ENCODE measurements at regions not wholly inside any gene's neighbourhood (a gene's known extent, or its start where the extent isn't known, plus 50 kb on each side); places are given as distances from the start of the nearest gene placed in this dataset.
"Not testable (repeated sequence)": the region's sequence is repeated elsewhere in the genome, so short reads cannot be mapped to it uniquely, and the experiment has no call there.

- Mint-ChIP-seq H3K4me3 (ENCODE audit: unreplicated experiment) (no peak overlapping the region), H3K27ac (ENCODE audit: unreplicated experiment) (no peak overlapping the region), H3K27me3 (ENCODE audit: unreplicated experiment) (no peaks in the 10 kb centered on the region), H3K36me3 (ENCODE audit: low read depth, unreplicated experiment) (no peaks in the 10 kb centered on the region), H3K9me3 (ENCODE audit: unreplicated experiment) (no peaks in the 10 kb centered on the region), H3K4me1 (ENCODE audit: unreplicated experiment) (no peaks in the 10 kb centered on the region)
- DNase-seq (ENCODE audit: low spot score): no peak
- TF ChIP-seq CTCF (IDR thresholded peaks at IDR 0.05; ENCODE audit: unreplicated experiment): no peak
These were observed 209.2 kb upstream of the GATA6 start for GRCh38 chr18:21960189-21960588.

DNA sequence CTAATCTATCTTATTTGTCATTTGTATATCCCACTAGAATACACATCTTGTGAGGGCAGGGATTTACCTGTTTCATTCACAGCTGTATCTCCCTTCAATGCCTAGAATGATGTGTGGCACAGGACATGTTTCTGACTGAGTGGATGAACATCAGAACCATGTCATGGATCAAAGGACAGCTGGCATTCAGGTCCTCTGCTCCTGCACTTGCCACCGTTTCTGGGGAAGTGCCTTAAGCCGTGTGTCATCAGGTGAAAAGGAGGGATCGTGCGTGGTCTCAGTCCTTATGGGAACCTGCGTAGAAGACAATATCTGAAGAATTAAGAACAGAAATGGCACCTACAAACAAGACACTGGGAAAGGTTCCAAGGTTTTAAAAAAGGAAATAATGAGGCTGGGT lies 206.1 kb upstream of the GATA6 start:
- Mint-ChIP-seq H3K27me3 (ENCODE audit: unreplicated experiment) (no peaks in the 10 kb centered on the region), H3K36me3 (ENCODE audit: low read depth, unreplicated experiment) (no peaks in the 10 kb centered on the region), H3K4me3 (ENCODE audit: unreplicated experiment) (no peak overlapping the region), H3K4me1 (ENCODE audit: unreplicated experiment) (no peaks in the 10 kb centered on the region), H3K9me3 (ENCODE audit: unreplicated experiment) (no peaks in the 10 kb centered on the region), H3K27ac (ENCODE audit: unreplicated experiment) (no peak overlapping the region)
- DNase-seq (ENCODE audit: low spot score): no peak
- TF ChIP-seq CTCF (IDR thresholded peaks at IDR 0.05; ENCODE audit: unreplicated experiment): no peak

DNA sequence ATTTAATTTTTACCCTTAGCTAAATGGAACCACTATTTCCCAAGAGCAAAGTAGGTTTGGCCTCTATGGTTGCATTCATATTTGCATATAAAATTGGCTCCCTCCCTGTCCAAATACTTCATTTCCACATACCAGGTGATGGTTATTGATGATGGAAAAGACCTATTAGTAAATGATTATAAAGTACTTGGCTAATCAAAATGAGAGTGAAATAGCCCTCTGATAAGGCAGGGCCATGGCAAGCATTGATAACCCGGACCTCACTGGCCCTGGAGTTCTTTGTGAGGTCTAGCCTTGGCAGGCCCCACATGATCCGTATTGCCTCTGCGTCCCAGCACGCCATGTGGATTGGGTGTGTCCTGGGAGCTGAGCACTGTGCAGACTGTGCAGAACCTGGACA lies 201.1 kb upstream of the GATA6 start:
- no peaks in the 10 kb centered on the region for H3K9me3 Mint-ChIP-seq (ENCODE audit: unreplicated experiment)
- no peak overlapping the region for H3K4me3 Mint-ChIP-seq (ENCODE audit: unreplicated experiment)
- no peaks in the 10 kb centered on the region for H3K36me3 Mint-ChIP-seq (ENCODE audit: low read depth, unreplicated experiment)
- no peaks in the 10 kb centered on the region for H3K4me1 Mint-ChIP-seq (ENCODE audit: unreplicated experiment)
- H3K27ac Mint-ChIP-seq (ENCODE audit: unreplicated experiment): no peak overlapping the region
- DNase-seq (ENCODE audit: low spot score): no peak
- no peaks in the 10 kb centered on the region for H3K27me3 Mint-ChIP-seq (ENCODE audit: unreplicated experiment)
- TF ChIP-seq CTCF (IDR thresholded peaks at IDR 0.05; ENCODE audit: unreplicated experiment): no peak

GRCh38 chr18:21972281-21972680 lies 197.1 kb upstream of the GATA6 start:
- Mint-ChIP-seq H3K9me3 (ENCODE audit: unreplicated experiment) (no peaks in the 10 kb centered on the region), H3K4me1 (ENCODE audit: unreplicated experiment) (no peaks in the 10 kb centered on the region), H3K27ac (ENCODE audit: unreplicated experiment) (no peak overlapping the region), H3K36me3 (ENCODE audit: low read depth, unreplicated experiment) (no peaks in the 10 kb centered on the region), H3K27me3 (ENCODE audit: unreplicated experiment) (no peaks in the 10 kb centered on the region), H3K4me3 (ENCODE audit: unreplicated experiment) (no peak overlapping the region)
- no peak for DNase-seq (ENCODE audit: low spot score)
- TF ChIP-seq CTCF (IDR thresholded peaks at IDR 0.05; ENCODE audit: unreplicated experiment): no peak

DNA sequence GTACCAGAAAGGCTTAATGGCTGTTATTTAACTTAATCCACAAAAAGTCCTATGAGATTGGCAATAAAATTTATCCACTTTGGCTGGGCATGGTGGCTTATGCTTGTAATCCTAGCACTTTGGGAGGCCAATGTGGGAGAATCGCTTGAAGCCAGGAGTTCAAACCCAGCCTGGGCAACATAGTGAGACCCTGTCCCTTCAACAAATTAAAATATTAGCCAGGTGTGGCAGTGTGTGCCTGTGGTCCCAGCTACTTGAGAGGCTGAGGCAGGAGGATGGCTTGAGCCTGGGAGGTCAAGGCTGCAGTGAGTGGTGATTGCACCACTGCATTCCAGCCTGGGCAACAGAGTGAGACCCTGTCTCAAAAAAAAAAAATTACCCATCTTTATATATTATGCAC lies 193.4 kb upstream of the GATA6 start:
- H3K27me3 Mint-ChIP-seq (ENCODE audit: unreplicated experiment); H3K27ac Mint-ChIP-seq (ENCODE audit: unreplicated experiment); H3K36me3 Mint-ChIP-seq (ENCODE audit: low read depth, unreplicated experiment); H3K9me3 Mint-ChIP-seq (ENCODE audit: unreplicated experiment); H3K4me1 Mint-ChIP-seq (ENCODE audit: unreplicated experiment); DNase-seq (ENCODE audit: low spot score); H3K4me3 Mint-ChIP-seq (ENCODE audit: unreplicated experiment): not testable (repeated sequence)
